ENCODE measurements at regions not wholly inside any gene's neighbourhood (a gene's known extent, or its start where the extent isn't known, plus 50 kb on each side); places are given as distances from the start of the nearest gene placed in this dataset.
A peak's percentile ranks its signal among the peaks of the same experiment; 100 is the strongest.

GRCh38 chr2:12417786-12418185 lies 298.9 kb upstream of the TRIB2 start:
- no peak for ATAC-seq
- Mint-ChIP-seq H3K27me3 (ENCODE audit: low read depth) (no peaks in the 10 kb centered on the region), H3K9me3 (no peaks in the 10 kb centered on the region), H3K4me3 (no peak overlapping the region), H3K4me1 (ENCODE audit: low read depth) (peaks cover 34% of the 10 kb centered on the region), H3K36me3 (ENCODE audit: insufficient read depth) (no peaks in the 10 kb centered on the region)
- no peak for DNase-seq

GRCh38 chr2:12419803-12420202 lies 296.9 kb upstream of the TRIB2 start:
- ATAC-seq (no peak), DNase-seq (no peak)
- Mint-ChIP-seq H3K27me3 (ENCODE audit: low read depth) (no peaks in the 10 kb centered on the region), H3K4me1 (ENCODE audit: low read depth) (peaks cover 30% of the 10 kb centered on the region), H3K36me3 (ENCODE audit: insufficient read depth) (no peaks in the 10 kb centered on the region), H3K4me3 (no peak overlapping the region), H3K9me3 (no peaks in the 10 kb centered on the region)

GRCh38 chr2:12421046-12421445 lies 295.7 kb upstream of the TRIB2 start:
- Mint-ChIP-seq H3K4me1 (ENCODE audit: low read depth) (peaks cover 23% of the 10 kb centered on the region), H3K4me3 (no peak overlapping the region), H3K9me3 (no peaks in the 10 kb centered on the region), H3K36me3 (ENCODE audit: insufficient read depth) (no peaks in the 10 kb centered on the region), H3K27me3 (ENCODE audit: low read depth) (no peaks in the 10 kb centered on the region)
- DNase-seq (no peak), ATAC-seq (no peak)

- DNase-seq (no peak), ATAC-seq (no peak)
- Mint-ChIP-seq H3K27me3 (ENCODE audit: low read depth) (no peaks in the 10 kb centered on the region), H3K9me3 (no peaks in the 10 kb centered on the region), H3K4me1 (ENCODE audit: low read depth) (peaks cover 8% of the 10 kb centered on the region), H3K4me3 (no peak overlapping the region), H3K36me3 (ENCODE audit: insufficient read depth) (no peaks in the 10 kb centered on the region)
Observed at GRCh38 chr2:12424219-12424618, 292.5 kb upstream of the TRIB2 start.

GRCh38 chr2:12424809-12425208 lies 291.9 kb upstream of the TRIB2 start:
- DNase-seq (no peak), ATAC-seq (no peak)
- Mint-ChIP-seq H3K4me3 (no peak overlapping the region), H3K9me3 (no peaks in the 10 kb centered on the region), H3K27me3 (ENCODE audit: low read depth) (no peaks in the 10 kb centered on the region), H3K36me3 (ENCODE audit: insufficient read depth) (no peaks in the 10 kb centered on the region), H3K4me1 (ENCODE audit: low read depth) (peaks cover 7% of the 10 kb centered on the region)

GRCh38 chr2:12428324-12428723 lies 288.4 kb upstream of the TRIB2 start:
- Mint-ChIP-seq H3K4me1 (ENCODE audit: low read depth) (peaks cover 16% of the 10 kb centered on the region), H3K27me3 (ENCODE audit: low read depth) (no peaks in the 10 kb centered on the region), H3K4me3 (no peak overlapping the region), H3K9me3 (no peaks in the 10 kb centered on the region), H3K36me3 (ENCODE audit: insufficient read depth) (no peaks in the 10 kb centered on the region)
- DNase-seq = no peak
- ATAC-seq = no peak

- no peak for DNase-seq
- H3K36me3 Mint-ChIP-seq (ENCODE audit: insufficient read depth) = no peaks in the 10 kb centered on the region
Observed at GRCh38 chr2:12428786-12429185, 287.9 kb upstream of the TRIB2 start.

GRCh38 chr2:12429779-12430406 lies 286.8 kb upstream of the TRIB2 start:
- ATAC-seq = no peak
- H3K36me3 Mint-ChIP-seq (ENCODE audit: insufficient read depth) = no peaks in the 10 kb centered on the region
- peaks cover 24% of the 10 kb centered on the region for H3K4me1 Mint-ChIP-seq (ENCODE audit: low read depth)
- H3K27me3 Mint-ChIP-seq (ENCODE audit: low read depth) = no peaks in the 10 kb centered on the region
- H3K4me3 Mint-ChIP-seq = no peak overlapping the region
- DNase-seq = no peak
- H3K9me3 Mint-ChIP-seq = no peaks in the 10 kb centered on the region

More at GRCh38 chr2:12428786-12429185, 287.9 kb upstream of the TRIB2 start:
- no peak for ATAC-seq
- Mint-ChIP-seq H3K9me3 (no peaks in the 10 kb centered on the region), H3K4me3 (no peak overlapping the region), H3K27me3 (ENCODE audit: low read depth) (no peaks in the 10 kb centered on the region), H3K4me1 (ENCODE audit: low read depth) (peaks cover 19% of the 10 kb centered on the region)

GRCh38 chr2:12430407-12431133 lies 286.2 kb upstream of the TRIB2 start:
- no peaks in the 10 kb centered on the region for H3K9me3 Mint-ChIP-seq
- no peaks in the 10 kb centered on the region for H3K27me3 Mint-ChIP-seq (ENCODE audit: low read depth)
- peaks cover 31% of the 10 kb centered on the region for H3K4me1 Mint-ChIP-seq (ENCODE audit: low read depth)
- DNase-seq = peak; percentile 24
- ATAC-seq = peak; percentile 96 to 98
- H3K4me3 Mint-ChIP-seq = peak overlapping the region; percentile 42
- H3K36me3 Mint-ChIP-seq (ENCODE audit: insufficient read depth) = no peaks in the 10 kb centered on the region

GRCh38 chr2:12432985-12433625 lies 283.6 kb upstream of the TRIB2 start:
- no peaks in the 10 kb centered on the region for H3K27me3 Mint-ChIP-seq (ENCODE audit: low read depth)
- peaks cover 49% of the 10 kb centered on the region for H3K4me1 Mint-ChIP-seq (ENCODE audit: low read depth)
- H3K9me3 Mint-ChIP-seq = no peaks in the 10 kb centered on the region
- ATAC-seq = no peak
- DNase-seq = no peak
- no peak overlapping the region for H3K4me3 Mint-ChIP-seq
- H3K36me3 Mint-ChIP-seq (ENCODE audit: insufficient read depth) = no peaks in the 10 kb centered on the region

- Mint-ChIP-seq H3K9me3 (no peaks in the 10 kb centered on the region), H3K4me1 (ENCODE audit: low read depth) (peaks cover 49% of the 10 kb centered on the region), H3K36me3 (ENCODE audit: insufficient read depth) (no peaks in the 10 kb centered on the region), H3K27me3 (ENCODE audit: low read depth) (no peaks in the 10 kb centered on the region), H3K4me3 (no peak overlapping the region)
- DNase-seq (no peak), ATAC-seq (no peak)
Observed at GRCh38 chr2:12433626-12433990, 283.1 kb upstream of the TRIB2 start.

- Mint-ChIP-seq H3K4me1 (ENCODE audit: low read depth) (peaks cover 47% of the 10 kb centered on the region), H3K27me3 (ENCODE audit: low read depth) (no peaks in the 10 kb centered on the region), H3K9me3 (no peaks in the 10 kb centered on the region), H3K4me3 (no peak overlapping the region), H3K36me3 (ENCODE audit: insufficient read depth) (no peaks in the 10 kb centered on the region)
- ATAC-seq = no peak
- no peak for DNase-seq
Observed at GRCh38 chr2:12434630-12435098, 282.1 kb upstream of the TRIB2 start.

- ATAC-seq (no peak), DNase-seq (no peak)
- peaks cover 40% of the 10 kb centered on the region for H3K4me1 Mint-ChIP-seq (ENCODE audit: low read depth)
- H3K27me3 Mint-ChIP-seq (ENCODE audit: low read depth) = no peaks in the 10 kb centered on the region
- H3K4me3 Mint-ChIP-seq = no peak overlapping the region
- H3K9me3 Mint-ChIP-seq = no peaks in the 10 kb centered on the region
- H3K36me3 Mint-ChIP-seq (ENCODE audit: insufficient read depth) = no peaks in the 10 kb centered on the region
Observed at GRCh38 chr2:12435430-12436222, 281.1 kb upstream of the TRIB2 start.

GRCh38 chr2:12436483-12436882 lies 280.3 kb upstream of the TRIB2 start:
- no peaks in the 10 kb centered on the region for H3K27me3 Mint-ChIP-seq (ENCODE audit: low read depth)
- ATAC-seq (no peak), DNase-seq (no peak)
- H3K4me3 Mint-ChIP-seq = no peak overlapping the region
- no peaks in the 10 kb centered on the region for H3K36me3 Mint-ChIP-seq (ENCODE audit: insufficient read depth)
- peaks cover 39% of the 10 kb centered on the region for H3K4me1 Mint-ChIP-seq (ENCODE audit: low read depth)
- H3K9me3 Mint-ChIP-seq = no peaks in the 10 kb centered on the region

Data from activated T-cell treated with anti-CD3 and anti-CD28 coated beads, Interleukin-2, amount 50 U/mL, for 4 hours (primary cell).